GM03348 (cell line): ENCODE measurements at regions not wholly inside any gene's neighbourhood (a gene's known extent, or its start where the extent isn't known, plus 50 kb on each side); places are given as distances from the start of the nearest gene placed in this dataset.
"Not testable (repeated sequence)": the region's sequence is repeated elsewhere in the genome, so short reads cannot be mapped to it uniquely, and the experiment has no call there.

Source experiments
- DNase-seq: peaks from one replicate; pipeline ENCODE4 v3.0.0; 2012; ENCODE audit warnings: low spot score

- DNase-seq: no peak
Observed at GRCh38 chr3:139095803-139096466, 51.2 kb upstream of the PRR23C start.

DNA sequence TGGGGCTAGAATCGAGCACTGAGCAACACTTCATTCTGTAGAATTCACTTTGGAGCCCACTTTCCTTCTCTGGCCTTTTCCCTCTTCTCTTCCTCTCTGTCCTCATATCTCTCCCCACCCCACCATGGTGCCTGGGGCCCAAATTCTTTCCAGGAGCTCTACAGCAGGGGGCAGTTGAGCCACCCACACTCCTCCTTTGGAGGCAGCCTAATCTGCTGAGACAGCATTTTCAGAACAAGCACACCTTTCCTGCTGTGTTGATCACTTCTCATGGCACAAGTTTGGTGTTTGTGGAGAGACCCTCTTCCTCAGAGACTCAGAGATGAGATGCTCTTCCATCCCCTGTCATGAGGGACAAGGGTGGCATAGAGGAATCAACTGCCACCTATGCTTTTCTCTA lies 52.0 kb upstream of the PRR23C start:
- DNase-seq: no peak

DNA sequence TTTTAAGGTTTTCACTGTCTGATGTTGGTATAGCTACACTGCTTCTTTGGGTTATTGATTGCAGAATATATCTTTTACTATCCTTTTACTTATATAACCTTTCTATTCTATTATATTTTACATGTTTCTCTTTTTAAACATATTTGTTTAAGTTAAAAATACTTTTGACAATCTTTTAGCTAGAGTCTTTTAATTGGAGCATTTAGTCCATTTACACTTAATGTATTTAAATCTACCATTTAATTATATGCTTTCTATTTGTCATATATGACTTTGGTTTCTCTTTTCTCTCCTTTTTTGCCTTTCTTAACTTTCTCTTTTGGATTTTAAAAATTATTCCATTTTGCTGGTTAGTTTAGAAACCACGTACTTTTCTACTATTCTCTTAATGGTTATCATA lies 53.7 kb upstream of the PRR23C start:
- DNase-seq: no peak

DNA sequence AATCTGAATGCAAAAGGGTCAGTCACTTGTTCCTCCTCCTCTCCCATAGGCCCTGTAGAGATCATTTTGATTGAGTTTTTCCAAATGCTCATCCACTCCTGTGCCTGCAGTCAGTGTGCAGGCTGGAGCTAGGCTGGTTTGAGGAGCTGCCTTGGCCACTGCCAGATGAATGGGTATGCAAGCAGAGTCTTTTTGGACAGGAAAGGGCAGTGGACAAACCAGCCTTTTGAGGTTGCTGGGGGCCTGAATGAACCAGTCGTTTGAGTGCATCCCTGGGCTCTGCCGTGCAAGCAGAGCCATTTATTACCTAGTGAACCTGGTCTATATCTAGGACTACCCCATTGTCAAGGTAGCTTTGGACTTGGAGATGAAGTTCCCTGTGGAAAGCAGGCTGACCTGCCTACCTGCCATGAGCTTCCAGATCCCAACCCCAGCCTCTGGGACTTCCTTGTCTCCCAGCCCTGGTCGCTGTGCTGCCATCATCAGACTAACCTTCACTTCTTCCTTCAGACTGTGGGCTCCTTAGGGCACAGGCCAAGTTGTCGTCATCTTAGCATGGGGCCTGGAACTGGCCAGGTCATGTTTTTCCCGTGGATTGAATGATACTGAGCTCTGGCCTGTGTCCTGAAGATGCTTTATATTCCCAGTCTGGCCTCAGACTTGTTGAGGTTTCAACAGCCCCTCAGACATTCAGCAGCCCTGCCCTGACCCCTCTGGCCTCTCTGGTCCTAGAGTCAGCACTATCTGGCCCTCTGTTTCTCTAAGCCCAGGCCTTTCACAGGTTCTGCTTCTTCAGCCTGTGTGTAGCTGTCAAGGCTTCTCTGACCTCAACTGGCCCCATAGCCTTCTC lies 55.5 kb upstream of the PRR23C start:
- DNase-seq: no peak

GRCh38 chr3:139100821-139101220 lies 56.1 kb upstream of the PRR23C start:
- DNase-seq: no peak

GRCh38 chr3:139101396-139101795 lies 56.7 kb upstream of the PRR23C start:
- DNase-seq: no peak

GRCh38 chr3:139103484-139103883 lies 58.8 kb upstream of the PRR23C start:
- DNase-seq: no peak

- DNase-seq: no peak
Observed at GRCh38 chr3:139104062-139104461, 59.4 kb upstream of the PRR23C start.

GRCh38 chr3:139105154-139105702 lies 60.5 kb upstream of the PRR23C start:
- no peak for DNase-seq

GRCh38 chr3:139106013-139106932 lies 61.6 kb upstream of the PRR23C start:
- DNase-seq: no peak

DNA sequence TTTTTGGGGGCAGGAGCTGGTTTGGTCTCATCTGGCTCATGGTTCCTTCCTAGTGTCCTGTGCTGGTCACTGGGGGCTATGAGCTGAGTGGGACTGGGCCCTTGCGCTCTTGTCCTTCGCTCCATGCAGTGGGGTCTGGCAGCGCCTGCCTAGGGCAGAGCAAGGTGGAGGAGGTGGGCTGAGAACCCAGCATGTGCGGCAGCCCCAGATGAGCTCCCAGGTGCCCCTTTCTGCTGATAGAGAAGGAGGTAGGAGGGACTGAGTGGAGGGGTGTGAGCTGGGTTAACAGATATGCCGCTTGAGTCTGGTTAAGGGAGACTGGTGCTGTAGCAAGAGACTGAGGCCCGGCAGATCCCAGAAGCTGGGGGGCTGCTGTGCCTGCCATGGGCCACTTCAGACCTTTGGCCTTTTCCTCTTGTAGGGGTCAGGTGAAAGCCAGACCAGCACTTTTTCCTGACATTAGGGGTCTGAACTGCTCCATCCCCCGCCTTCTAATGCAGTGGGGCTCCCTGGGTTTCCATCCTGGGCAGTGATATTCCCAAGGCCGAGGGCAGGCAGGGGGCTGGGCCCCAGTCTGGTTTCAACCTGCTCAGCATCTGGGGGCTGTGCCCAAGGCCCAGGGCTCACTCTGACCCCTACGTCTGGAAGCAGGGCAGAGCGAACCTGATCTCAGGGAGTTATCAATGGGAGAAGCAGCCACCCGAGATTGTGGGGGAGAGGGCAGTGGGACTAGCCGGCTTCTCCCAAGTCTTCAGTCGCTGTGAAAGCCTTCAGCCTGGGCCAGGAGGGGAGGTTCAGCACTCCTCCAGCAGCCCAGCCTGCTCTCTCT lies 62.9 kb upstream of the PRR23C start:
- no peak for DNase-seq

- no peak for DNase-seq
Observed at GRCh38 chr3:139108253-139108969, 63.7 kb upstream of the PRR23C start.

DNA sequence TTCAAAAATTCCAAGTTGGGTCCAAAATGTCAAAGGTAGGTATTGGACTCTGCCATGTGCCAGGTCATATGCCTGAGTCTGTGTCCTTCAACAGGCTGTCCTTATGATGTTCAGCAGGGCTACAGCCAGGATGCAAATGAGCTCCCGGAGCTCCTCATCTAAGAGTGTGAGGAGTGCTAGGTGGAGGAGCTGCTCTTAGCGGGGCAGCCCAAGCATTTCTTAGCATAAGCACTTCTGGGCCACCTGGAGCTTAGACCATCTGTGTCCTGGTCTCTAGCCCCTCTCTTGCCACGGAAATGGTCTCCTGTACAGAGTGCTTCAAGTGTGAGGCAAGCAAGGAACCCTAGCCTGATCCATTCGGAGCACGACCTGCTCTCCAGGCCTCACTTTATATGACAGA lies 64.6 kb upstream of the PRR23C start:
- no peak for DNase-seq

DNA sequence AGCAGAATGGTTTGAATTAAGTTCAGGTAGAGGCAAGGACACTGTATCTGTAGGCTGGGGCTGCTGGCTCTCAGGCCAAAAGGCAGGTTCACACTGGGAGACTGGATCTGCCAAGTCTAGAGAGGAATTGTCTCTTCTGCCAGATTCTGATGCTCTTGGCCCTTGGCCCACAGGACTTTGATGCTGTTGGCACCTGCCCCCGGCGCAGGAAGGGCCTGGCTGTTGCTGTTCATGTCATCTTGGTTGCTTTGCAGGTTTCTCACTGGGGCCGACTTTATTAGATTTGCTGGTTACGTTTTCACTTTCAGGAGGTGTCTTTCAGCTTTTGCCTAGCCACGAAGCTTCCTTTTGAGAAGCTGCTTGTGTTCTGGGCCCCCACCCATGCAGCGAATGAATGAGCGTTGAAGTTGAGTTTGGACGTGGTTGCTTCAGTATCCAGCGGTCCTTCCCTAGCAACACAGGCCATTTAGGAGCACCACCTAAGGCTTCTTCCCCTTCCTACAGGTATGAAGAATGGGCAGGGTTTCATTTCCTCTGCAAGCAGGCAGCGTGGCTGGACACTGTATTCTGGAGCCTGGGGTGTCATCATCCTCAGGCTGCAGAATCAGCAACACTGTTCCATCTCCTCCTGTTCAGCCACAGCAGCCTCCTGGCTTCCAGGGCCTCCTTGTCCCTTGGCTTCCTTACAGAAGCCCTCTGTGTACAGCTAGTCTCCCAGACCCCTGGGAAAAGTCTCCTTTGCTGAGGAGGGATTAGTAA lies 65.6 kb upstream of the PRR23C start:
- no peak for DNase-seq

DNA sequence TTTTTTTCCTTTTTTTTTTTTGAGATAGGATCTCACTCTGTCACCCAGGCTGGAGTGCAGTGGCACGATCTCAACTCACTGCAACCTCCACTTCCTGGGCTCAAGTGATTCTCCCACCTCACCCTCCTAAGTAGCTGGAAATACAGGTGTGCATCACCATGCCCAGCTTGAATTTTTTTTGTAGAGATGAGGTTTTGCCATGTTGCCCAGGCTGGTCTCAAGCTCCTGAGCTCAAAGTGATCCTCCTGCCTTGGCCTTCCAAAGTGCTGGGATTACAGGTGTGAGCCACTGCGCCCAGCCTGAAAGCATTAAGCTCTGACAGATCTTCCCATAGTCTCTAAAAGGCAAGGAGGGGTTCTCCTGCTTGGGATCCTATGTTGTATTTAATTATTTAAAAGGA lies 66.2 kb upstream of the PRR23C start:
- not testable (repeated sequence) for DNase-seq

DNA sequence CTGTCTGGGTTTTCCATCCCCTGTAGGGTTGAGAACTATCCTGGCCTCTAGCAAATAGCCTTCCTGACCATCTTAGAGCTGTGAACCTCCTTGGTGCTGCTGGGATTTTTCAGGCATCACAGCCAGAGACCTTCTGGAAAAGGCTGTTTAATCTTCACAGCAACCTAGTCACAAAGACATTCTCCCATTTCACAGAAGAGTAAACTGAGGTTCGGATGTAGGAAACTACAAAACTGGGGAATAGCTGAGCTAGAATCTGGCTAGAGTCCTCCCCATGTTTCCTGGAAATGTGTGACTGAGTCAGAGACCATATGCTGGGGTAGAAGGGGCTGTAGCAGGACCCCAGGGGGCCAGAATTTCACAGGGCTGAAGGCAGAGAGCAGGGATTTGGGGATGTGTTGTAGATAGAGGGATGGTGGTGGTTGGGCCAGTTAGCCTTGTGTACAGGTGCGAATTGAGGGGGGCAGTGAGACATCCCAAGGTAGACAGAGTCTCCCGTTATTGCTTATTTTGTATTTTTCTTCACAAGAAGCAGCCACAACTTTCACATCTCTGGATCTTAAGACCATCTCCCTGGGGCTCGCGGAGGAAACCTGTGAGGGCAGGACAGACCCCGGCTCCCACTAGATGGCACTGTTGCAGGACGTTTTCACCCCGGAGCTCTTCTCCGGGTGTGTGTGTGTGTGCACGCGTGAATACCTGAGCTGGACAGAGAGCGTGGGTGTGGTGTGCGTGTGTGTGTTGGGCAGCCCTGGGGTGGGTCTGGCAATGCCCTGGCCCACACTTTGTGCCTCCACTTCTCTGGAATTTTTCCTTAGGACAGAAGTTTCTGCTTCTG lies 66.9 kb upstream of the PRR23C start:
- peak; percentile 73 for DNase-seq

DNA sequence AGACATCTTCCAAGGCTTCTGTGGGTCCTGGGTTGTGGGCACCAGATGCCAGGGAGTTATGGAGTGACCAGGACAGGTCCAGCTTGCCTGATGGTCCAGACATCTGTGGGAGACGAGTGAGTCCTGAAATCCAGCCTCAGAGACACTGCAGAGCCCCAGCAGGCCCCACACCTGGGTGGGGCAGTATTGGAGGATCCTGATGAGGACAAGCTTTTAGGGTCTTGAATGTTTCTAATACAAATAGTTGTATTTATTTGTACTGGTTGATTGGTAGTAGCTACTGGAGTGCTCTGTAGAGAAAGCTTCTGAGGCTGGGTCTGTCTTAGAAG lies 67.5 kb upstream of the PRR23C start:
- DNase-seq: no peak

GRCh38 chr3:139113231-139113992 lies 68.7 kb upstream of the PRR23C start:
- no peak for DNase-seq
